ENCODE measurements at regions not wholly inside any gene's neighbourhood (a gene's known extent, or its start where the extent isn't known, plus 50 kb on each side); places are given as distances from the start of the nearest gene placed in this dataset.

GRCh38 chr2:174690026-174690425, 74.2 kb downstream of the CHRNA1 start:
- TF ChIP-seq CTCF (IDR thresholded peaks at IDR 0.05), result no peak
- TF ChIP-seq ZFX (IDR thresholded peaks at IDR 0.05; ENCODE audit: borderline replicate concordance), result no peak
